GM23338 (cell line): ENCODE measurements at regions not wholly inside any gene's neighbourhood (a gene's known extent, or its start where the extent isn't known, plus 50 kb on each side); places are given as distances from the start of the nearest gene placed in this dataset.

ENCODE experiments used
- ATAC-seq: fragments of 200-7000 bp; cut with Tn5 transposase; 3 replicates; pipeline ENCODE4 v1.9.1; 2020
- DNase-seq: peaks from one replicate; pipeline ENCODE4 v3.0.0-alpha.2; 2015; ENCODE audit warnings: low spot score
- H2AFZ ChIP-seq: fragments of 200-600 bp; sonication (generic); 2 replicates; pipeline ENCODE4 v1.8.0; 2016; ENCODE audit warnings: antibody characterized with exemption, mild to moderate bottlenecking, moderate library complexity
- H3F3A ChIP-seq: fragments of 200-600 bp; sonication (generic); replicated peaks from 2 replicates; pipeline ENCODE4 v1.8.0; 2017; ENCODE audit warnings: antibody characterized with exemption, mixed run types, low read depth
- H3K27ac ChIP-seq: fragments of 200-600 bp; sonication (generic); 2 replicates; pipeline ENCODE4 v1.6.1; 2016; ENCODE audit warnings: low read depth
- H3K27me3 ChIP-seq: fragments of 200-600 bp; sonication (generic); 2 replicates; pipeline ENCODE4 v1.8.0; 2016; ENCODE audit warnings: mild to moderate bottlenecking, mixed run types, moderate library complexity; ENCODE audit not compliant: insufficient read depth
- H3K36me3 ChIP-seq: fragments of 200-600 bp; sonication (generic); 2 replicates; pipeline ENCODE4 v1.8.0; 2016; ENCODE audit warnings: mild to moderate bottlenecking; ENCODE audit not compliant: insufficient read depth
- H3K4me1 ChIP-seq: fragments of 200-600 bp; sonication (generic); 2 replicates; pipeline ENCODE4 v1.8.0; 2016; ENCODE audit warnings: mild to moderate bottlenecking, moderate library complexity; ENCODE audit not compliant: insufficient read depth
- H3K4me2 ChIP-seq: fragments of 200-600 bp; sonication (generic); 2 replicates; pipeline ENCODE4 v1.7.1; 2017; ENCODE audit warnings: mixed run types
- H3K4me3 ChIP-seq: fragments of 200-600 bp; sonication (generic); 2 replicates; pipeline ENCODE4 v1.6.1; 2016; ENCODE audit warnings: mixed run types
- H3K79me2 ChIP-seq: fragments of 200-600 bp; sonication (generic); replicated peaks from 2 replicates; pipeline ENCODE4 v1.8.0; 2017; ENCODE audit warnings: mild to moderate bottlenecking; ENCODE audit not compliant: insufficient read depth
- H3K9me2 ChIP-seq: fragments of 200-600 bp; sonication (generic); 2 replicates; pipeline ENCODE4 v1.8.0; 2017; ENCODE audit not compliant: insufficient read depth
- H4K20me1 ChIP-seq: fragments of 200-600 bp; sonication (generic); replicated peaks from 2 replicates; pipeline ENCODE4 v1.8.0; 2017; ENCODE audit warnings: mild to moderate bottlenecking; ENCODE audit not compliant: insufficient read depth
- H3K27ac Mint-ChIP-seq: 2 replicates; pipeline ENCODE4 v1.8.0; 2020; ENCODE audit warnings: inconsistent platforms, mild to moderate bottlenecking, moderate library complexity, mixed read lengths
- H3K27me3 Mint-ChIP-seq: 3 replicates; pipeline ENCODE4 v1.8.0; 2022; ENCODE audit warnings: low read depth, mild to moderate bottlenecking, moderate library complexity, mixed read lengths, inconsistent platforms; ENCODE audit not compliant: insufficient read depth, poor library complexity
- H3K36me3 Mint-ChIP-seq: 3 replicates; pipeline ENCODE4 v1.8.0; 2021; ENCODE audit warnings: low read depth, mild to moderate bottlenecking, inconsistent platforms, moderate library complexity, mixed read lengths
- H3K4me1 Mint-ChIP-seq: 3 replicates; pipeline ENCODE4 v1.8.0; 2020; ENCODE audit warnings: mild to moderate bottlenecking, inconsistent platforms, mixed read lengths
- H3K4me3 Mint-ChIP-seq: 3 replicates; pipeline ENCODE4 v1.8.0; 2021; ENCODE audit warnings: moderate library complexity, mild to moderate bottlenecking, inconsistent platforms, mixed read lengths
- H3K9me3 Mint-ChIP-seq: 3 replicates; pipeline ENCODE4 v1.8.0; 2020; ENCODE audit warnings: moderate library complexity, mild to moderate bottlenecking, inconsistent platforms, mixed read lengths
- CREB1 ChIP-seq: fragments of 250-450 bp; sonication (Bioruptor Pico); IDR thresholded peaks from 2 replicates; pipeline ENCODE4 v1.5.0; 2020; ENCODE audit warnings: low read depth, mild to moderate bottlenecking, moderate library complexity
- CTCF ChIP-seq, 2 experiments: fragments of 200-600 bp in 1 of 2; sonication (generic) in 1 of 2; conservative IDR thresholded peaks; 2 replicates each; pipeline versions ENCODE4 v1.5.1 to v1.6.1; 2016 to 2017; ENCODE audit warnings: antibody characterized with exemption in 2 of 2, low read depth in 2 of 2, mild to moderate bottlenecking in 2 of 2, moderate library complexity in 1 of 2
- EZH2 ChIP-seq: fragments of 200-600 bp; sonication (generic); IDR thresholded peaks from one replicate; pipeline ENCODE4 v1.8.0; 2017; ENCODE audit warnings: antibody characterized with exemption, mild to moderate bottlenecking, low read depth; ENCODE audit not compliant: unreplicated experiment
- EZH2phosphoT487 ChIP-seq: fragments of 200-600 bp; sonication (generic); IDR thresholded peaks from one replicate; pipeline ENCODE4 v1.8.1; 2018; ENCODE audit warnings: antibody characterized with exemption; ENCODE audit not compliant: unreplicated experiment
- NANOG ChIP-seq: IDR thresholded peaks from 2 replicates; pipeline ENCODE4 v1.6.1; 2016; ENCODE audit warnings: antibody characterized with exemption, borderline replicate concordance
- POLR2AphosphoS5 ChIP-seq: IDR thresholded peaks from 2 replicates; pipeline ENCODE4 v1.6.1; 2016; ENCODE audit warnings: antibody characterized with exemption, low read depth
- STAT1 ChIP-seq: IDR thresholded peaks from one replicate; pipeline ENCODE4 v1.6.1; 2016; ENCODE audit warnings: antibody characterized with exemption; ENCODE audit not compliant: unreplicated experiment
- ZNF331 ChIP-seq: fragments of 250-450 bp; sonication (Bioruptor Pico); IDR thresholded peaks from 2 replicates; pipeline ENCODE4 v1.5.0; 2020; ENCODE audit warnings: low read depth, mild to moderate bottlenecking, moderate library complexity
- ZNF462 ChIP-seq: fragments of 250-450 bp; sonication (Bioruptor Pico); IDR thresholded peaks from 2 replicates; pipeline ENCODE4 v1.5.0; 2020; ENCODE audit warnings: mild to moderate bottlenecking, moderate library complexity

GRCh38 chr6:44531442-44532015 lies 144.0 kb downstream of the CDC5L start:
- H3K4me3 Mint-ChIP-seq, result no peak overlapping the region
- H3K27me3 Mint-ChIP-seq, result peaks cover 4% of the 10 kb centered on the region

GRCh38 chr6:44533421-44533820 lies 145.9 kb downstream of the CDC5L start:
- H3K79me2 ChIP-seq, result no peaks in the 10 kb centered on the region
- no peaks in the 10 kb centered on the region for H3K27me3 ChIP-seq
- no peaks in the 10 kb centered on the region for H3F3A ChIP-seq
- no peaks in the 10 kb centered on the region for H3K4me1 ChIP-seq
- H3K27ac ChIP-seq, result no peak overlapping the region
- no peak for DNase-seq
- H2AFZ ChIP-seq, result no peak overlapping the region
- Mint-ChIP-seq H3K36me3 (no peaks in the 10 kb centered on the region; the same call in 2 of the 3 replicates), H3K27ac (no peak overlapping the region), H3K4me3 (no peak overlapping the region), H3K27me3 (peaks cover 4% of the 10 kb centered on the region), H3K9me3 (no peaks in the 10 kb centered on the region; the same call in 1 of the 3 replicates), H3K4me1 (peaks cover 13% of the 10 kb centered on the region)
- ATAC-seq, result no peak
- H3K4me2 ChIP-seq, result no peak overlapping the region
- H3K9me2 ChIP-seq, result peaks cover 8% of the 10 kb centered on the region; the same call in 1 of the 2 replicates
- H4K20me1 ChIP-seq, result no peaks in the 10 kb centered on the region
- no peak overlapping the region for H3K4me3 ChIP-seq
- no peaks in the 10 kb centered on the region for H3K36me3 ChIP-seq
- TF ChIP-seq ZNF462 (CRISPR knock-in tag), result no peak
- TF ChIP-seq EZH2, result no peak
- no peak for TF ChIP-seq CTCF (conservative IDR thresholded peaks at IDR 0.05; ENCODE audit: low read depth in 2 of 2)
- TF ChIP-seq STAT1, result no peak
- TF ChIP-seq CREB1 (CRISPR knock-in tag), result no peak
- TF ChIP-seq EZH2phosphoT487, result no peak

More at GRCh38 chr6:44531442-44532015, 144.0 kb downstream of the CDC5L start:
- Histone ChIP-seq H3K27me3 (no peaks in the 10 kb centered on the region), H3K4me2 (no peak overlapping the region), H3K4me3 (no peak overlapping the region), H3K4me1 (no peaks in the 10 kb centered on the region), H3K36me3 (no peaks in the 10 kb centered on the region), H3K9me2 (peaks cover 11% of the 10 kb centered on the region; the same call in 1 of the 2 replicates), H3K79me2 (no peaks in the 10 kb centered on the region), H3K27ac (no peak overlapping the region), H2AFZ (no peak overlapping the region), H3F3A (no peaks in the 10 kb centered on the region), H4K20me1 (no peaks in the 10 kb centered on the region)
- H3K36me3 Mint-ChIP-seq, result no peaks in the 10 kb centered on the region; the same call in 2 of the 3 replicates
- no peak overlapping the region for H3K27ac Mint-ChIP-seq
- H3K4me1 Mint-ChIP-seq, result peaks cover 17% of the 10 kb centered on the region
- TF ChIP-seq POLR2AphosphoS5 (no peak), CTCF (conservative IDR thresholded peaks at IDR 0.05; ENCODE audit: low read depth in 2 of 2) (no peak), EZH2phosphoT487 (no peak), CREB1 (CRISPR knock-in tag) (no peak), STAT1 (no peak), NANOG (no peak), ZNF331 (no peak)
- no peaks in the 10 kb centered on the region for H3K9me3 Mint-ChIP-seq
- DNase-seq (no peak), ATAC-seq (peak; percentile 61)
